ENCODE measurements at regions not wholly inside any gene's neighbourhood (a gene's known extent, or its start where the extent isn't known, plus 50 kb on each side); places are given as distances from the start of the nearest gene placed in this dataset.

DNA sequence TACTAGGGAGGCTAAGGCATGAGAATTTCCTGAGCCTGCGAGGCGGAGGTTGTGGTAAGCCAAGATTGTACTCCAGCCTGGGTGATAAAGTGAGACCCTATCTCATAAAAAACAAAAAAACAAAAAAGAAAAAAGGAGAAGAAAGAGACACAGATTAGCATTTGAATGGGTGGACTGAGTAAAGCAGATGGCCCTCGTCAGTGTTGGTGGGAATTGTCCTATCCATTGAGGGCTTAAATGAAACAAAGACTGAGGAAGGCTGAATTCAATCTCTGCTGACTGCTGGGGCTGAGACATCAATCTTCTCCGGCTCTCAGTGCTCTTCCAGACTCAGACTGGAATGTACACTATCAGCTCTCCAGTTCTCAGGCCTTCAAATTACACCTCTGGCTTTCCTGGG, 136.8 kb downstream of the SLC7A11 start:
- Histone ChIP-seq H3K27me3 (ENCODE audit: insufficient read depth, low read depth, severe bottlenecking) (no peaks in the 10 kb centered on the region), H3K4me3 (ENCODE audit: low read depth, low read length) (no peak overlapping the region)
- DNase-seq, result no peak

DNA sequence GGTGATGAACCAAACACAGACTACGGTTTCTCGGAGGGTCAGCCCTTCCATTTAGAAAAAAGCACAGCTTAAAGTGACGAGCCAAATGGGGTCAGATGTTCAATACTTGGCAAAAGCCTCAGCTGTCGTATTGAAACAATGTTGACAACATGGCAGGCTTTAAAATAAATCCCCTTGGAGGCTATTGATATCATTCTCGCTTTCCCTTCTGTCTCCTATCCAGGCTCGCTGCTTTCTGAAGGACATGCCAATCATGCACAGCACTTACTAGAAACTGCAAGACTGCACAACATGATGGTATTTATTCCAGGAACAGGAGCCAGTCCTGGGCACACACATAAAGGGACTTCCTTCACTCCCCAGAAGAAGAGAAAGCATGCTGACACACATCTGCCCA, 137.9 kb downstream of the SLC7A11 start:
- no peaks in the 10 kb centered on the region for H3K9me3 ChIP-seq (ENCODE audit: severe bottlenecking)

More for the DNA sequence above, 136.8 kb downstream of the SLC7A11 start:
- no peak overlapping the region for H3K27ac ChIP-seq
- TF ChIP-seq, protein P1, sequence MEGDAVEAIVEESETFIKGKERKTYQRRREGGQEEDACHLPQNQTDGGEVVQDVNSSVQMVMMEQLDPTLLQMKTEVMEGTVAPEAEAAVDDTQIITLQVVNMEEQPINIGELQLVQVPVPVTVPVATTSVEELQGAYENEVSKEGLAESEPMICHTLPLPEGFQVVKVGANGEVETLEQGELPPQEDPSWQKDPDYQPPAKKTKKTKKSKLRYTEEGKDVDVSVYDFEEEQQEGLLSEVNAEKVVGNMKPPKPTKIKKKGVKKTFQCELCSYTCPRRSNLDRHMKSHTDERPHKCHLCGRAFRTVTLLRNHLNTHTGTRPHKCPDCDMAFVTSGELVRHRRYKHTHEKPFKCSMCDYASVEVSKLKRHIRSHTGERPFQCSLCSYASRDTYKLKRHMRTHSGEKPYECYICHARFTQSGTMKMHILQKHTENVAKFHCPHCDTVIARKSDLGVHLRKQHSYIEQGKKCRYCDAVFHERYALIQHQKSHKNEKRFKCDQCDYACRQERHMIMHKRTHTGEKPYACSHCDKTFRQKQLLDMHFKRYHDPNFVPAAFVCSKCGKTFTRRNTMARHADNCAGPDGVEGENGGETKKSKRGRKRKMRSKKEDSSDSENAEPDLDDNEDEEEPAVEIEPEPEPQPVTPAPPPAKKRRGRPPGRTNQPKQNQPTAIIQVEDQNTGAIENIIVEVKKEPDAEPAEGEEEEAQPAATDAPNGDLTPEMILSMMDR (IDR thresholded peaks at IDR 0.05; ENCODE audit: low read depth, low read length), result no peak
- H3K36me3 ChIP-seq, result no peaks in the 10 kb centered on the region
- H3K9me3 ChIP-seq (ENCODE audit: severe bottlenecking), result no peaks in the 10 kb centered on the region

DNA sequence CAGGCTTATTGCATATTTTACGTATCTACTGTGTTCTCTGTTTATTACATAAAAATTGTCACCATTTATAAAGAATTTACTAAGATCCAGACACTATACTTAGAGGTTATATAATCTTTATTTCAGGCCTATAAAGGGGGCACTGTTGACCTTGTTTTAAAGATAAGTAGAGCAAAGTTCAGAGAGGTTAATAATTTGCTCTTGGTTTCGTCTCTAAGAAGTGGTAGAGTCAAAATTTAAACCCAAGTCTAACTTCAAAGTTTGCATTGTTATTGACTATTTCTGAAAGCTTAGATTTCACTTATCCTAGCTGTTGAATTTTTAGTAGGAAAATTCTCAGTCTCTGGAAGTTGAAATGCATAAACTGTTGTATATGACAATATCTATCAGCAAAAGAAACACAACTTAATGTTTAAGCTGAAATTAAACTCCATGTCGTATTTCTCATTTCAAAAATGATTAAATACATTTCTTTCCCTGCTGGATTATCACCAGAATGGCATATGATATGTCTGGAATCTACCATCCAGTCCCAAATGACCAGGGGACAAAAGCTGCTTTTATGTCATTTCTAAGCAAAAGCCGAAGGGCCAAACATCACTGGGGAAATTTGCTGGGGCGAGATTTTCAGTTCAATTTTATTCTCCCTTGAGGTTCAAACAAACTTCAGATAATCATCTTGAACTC, 138.4 kb downstream of the SLC7A11 start:
- no peak overlapping the region for H3K4me3 ChIP-seq (ENCODE audit: low read depth, low read length)
- H3K36me3 ChIP-seq, result no peaks in the 10 kb centered on the region
- TF ChIP-seq, protein P1 (IDR thresholded peaks at IDR 0.05; ENCODE audit: low read depth, low read length), result no peak
- no peak for DNase-seq
- no peaks in the 10 kb centered on the region for H3K9me3 ChIP-seq (ENCODE audit: severe bottlenecking)
- no peak overlapping the region for H3K27ac ChIP-seq
- no peaks in the 10 kb centered on the region for H3K27me3 ChIP-seq (ENCODE audit: insufficient read depth, low read depth, severe bottlenecking)

More for the DNA sequence above, 137.9 kb downstream of the SLC7A11 start:
- Histone ChIP-seq H3K27me3 (ENCODE audit: insufficient read depth, low read depth, severe bottlenecking) (no peaks in the 10 kb centered on the region), H3K27ac (no peak overlapping the region), H3K36me3 (no peaks in the 10 kb centered on the region), H3K4me3 (ENCODE audit: low read depth, low read length) (no peak overlapping the region)
- TF ChIP-seq, protein P1 (IDR thresholded peaks at IDR 0.05; ENCODE audit: low read depth, low read length), result no peak
- no peak for DNase-seq

DNA sequence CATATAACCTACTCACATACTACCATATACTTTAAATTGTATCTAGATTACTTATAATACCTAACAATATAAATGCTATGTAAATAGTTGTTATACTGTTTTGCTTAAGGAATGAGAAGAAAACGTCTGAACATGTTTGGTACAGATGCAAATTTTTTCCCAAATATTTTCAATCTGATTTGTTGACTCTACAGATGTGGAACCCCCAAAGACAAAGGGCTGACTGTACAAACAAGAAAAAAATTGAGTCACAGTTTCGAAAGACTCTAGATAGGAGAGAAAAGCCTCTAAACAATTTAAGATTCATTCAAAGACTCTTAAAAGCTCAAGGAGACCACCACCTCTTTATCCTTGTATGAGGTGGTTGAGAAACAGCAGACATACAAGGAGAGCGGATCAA, 142.8 kb downstream of the SLC7A11 start:
- no peaks in the 10 kb centered on the region for H3K36me3 ChIP-seq
- no peak for DNase-seq
- H3K9me3 ChIP-seq (ENCODE audit: severe bottlenecking), result no peaks in the 10 kb centered on the region
- no peak overlapping the region for H3K27ac ChIP-seq
- no peak overlapping the region for H3K4me3 ChIP-seq (ENCODE audit: low read depth, low read length)
- TF ChIP-seq, protein P1 (IDR thresholded peaks at IDR 0.05; ENCODE audit: low read depth, low read length), result no peak
- H3K27me3 ChIP-seq (ENCODE audit: insufficient read depth, low read depth, severe bottlenecking), result no peaks in the 10 kb centered on the region

DNA sequence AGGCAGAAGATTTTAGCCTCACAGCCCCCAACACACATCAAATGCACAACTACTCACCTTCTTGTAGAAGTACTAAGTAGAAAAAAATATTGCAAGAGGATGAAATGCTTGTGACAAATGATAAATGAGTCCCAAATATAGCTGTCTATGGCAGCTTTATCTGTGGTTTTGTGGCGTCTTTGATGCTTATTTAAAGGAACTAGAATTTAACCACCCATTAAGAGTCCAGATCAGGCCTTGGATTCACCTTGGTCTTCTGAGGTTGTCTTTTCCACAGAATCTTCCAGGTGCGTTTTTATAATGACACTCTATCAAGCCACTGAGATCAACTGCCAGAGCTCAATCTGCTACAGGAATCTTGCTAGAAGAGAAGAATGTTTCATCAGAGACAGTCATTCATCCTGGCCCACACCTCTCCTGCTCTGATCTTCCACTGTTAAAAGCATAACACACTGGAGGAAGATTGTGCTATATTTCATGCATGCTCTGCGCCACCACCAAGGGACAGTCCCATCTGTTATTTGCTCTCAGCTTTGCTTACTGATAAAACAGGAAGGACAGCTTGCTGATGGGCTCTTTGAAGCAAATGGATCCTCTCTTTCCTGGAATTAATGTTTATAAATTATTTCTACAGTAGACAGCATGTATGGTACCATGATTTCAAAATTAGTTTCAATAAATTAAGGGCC, 144.1 kb downstream of the SLC7A11 start:
- Histone ChIP-seq H3K36me3 (no peaks in the 10 kb centered on the region), H3K27ac (no peak overlapping the region), H3K27me3 (ENCODE audit: insufficient read depth, low read depth, severe bottlenecking) (no peaks in the 10 kb centered on the region), H3K9me3 (ENCODE audit: severe bottlenecking) (no peaks in the 10 kb centered on the region), H3K4me3 (ENCODE audit: low read depth, low read length) (no peak overlapping the region)
- TF ChIP-seq, protein P1 (IDR thresholded peaks at IDR 0.05; ENCODE audit: low read depth, low read length), result no peak
- DNase-seq, result no peak

All from WERI-Rb-1 (cell line).